A673 (cell line): ENCODE measurements at regions not wholly inside any gene's neighbourhood (a gene's known extent, or its start where the extent isn't known, plus 50 kb on each side); places are given as distances from the start of the nearest gene placed in this dataset.

Experiments
- BruUV-seq: library from RNA; stranded (reverse); fragments of 400-500 nt; replicated peaks from 2 replicates; lab custom pipeline; 2021; lab: Mats Ljungman, UMichigan
- CTCF ChIA-PET: fragments of 300-600 bp; sonication (Branson Sonifier 250); formaldehyde crosslinking; loops from one replicate; lab custom pipeline; 2022; ENCODE audit warnings: antibody characterized with exemption; lab: Charles Lee
- POLR2A ChIA-PET: fragments of 300-600 bp; sonication (Branson Sonifier 250); formaldehyde crosslinking; loops from one replicate; lab custom pipeline; 2022; ENCODE audit warnings: antibody characterized with exemption; ENCODE audit not compliant: low non-redundant PET; lab: Charles Lee
- DNase-seq: peaks from one replicate; pipeline ENCODE4 v3.0.0-alpha.2; 2015; ENCODE audit warnings: low spot score
- H3K27ac ChIP-seq: fragments of 200-600 bp; sonication (generic); 2 replicates; pipeline ENCODE4 v1.5.1; 2016; ENCODE audit warnings: mixed run types, low read depth, mild to moderate bottlenecking, mixed read lengths, antibody characterized with exemption, low read length; ENCODE audit not compliant: poor library complexity, severe bottlenecking
- H3K27me3 ChIP-seq: fragments of 200-600 bp; sonication (generic); replicated peaks from 2 replicates; pipeline ENCODE4 v1.6.1; 2017; ENCODE audit warnings: mixed run types, low read depth, mild to moderate bottlenecking, mixed read lengths, antibody characterized with exemption, low read length; ENCODE audit not compliant: insufficient read depth, poor library complexity
- H3K36me3 ChIP-seq: fragments of 200-600 bp; sonication (generic); 2 replicates; pipeline ENCODE4 v1.6.1; 2016; ENCODE audit warnings: mixed run types, mild to moderate bottlenecking, mixed read lengths, antibody characterized with exemption, low read length; ENCODE audit not compliant: insufficient read depth, poor library complexity, severe bottlenecking
- H3K4me1 ChIP-seq: fragments of 200-600 bp; sonication (generic); 2 replicates; pipeline ENCODE4 v1.6.1; 2017; ENCODE audit warnings: mixed run types, mild to moderate bottlenecking, mixed read lengths, antibody characterized with exemption, low read length; ENCODE audit not compliant: insufficient read depth, poor library complexity, severe bottlenecking
- H3K4me3 ChIP-seq: fragments of 200-600 bp; sonication (generic); 2 replicates; pipeline ENCODE4 v1.5.1; 2016; ENCODE audit warnings: low read depth, mixed run types, mild to moderate bottlenecking, mixed read lengths, low read length; ENCODE audit not compliant: poor library complexity, severe bottlenecking
- H3K9me3 ChIP-seq: fragments of 200-600 bp; sonication (generic); 2 replicates; pipeline ENCODE4 v1.6.1; 2016; ENCODE audit warnings: mixed run types, low read depth, mild to moderate bottlenecking, mixed read lengths, antibody characterized with exemption, low read length; ENCODE audit not compliant: poor library complexity, severe bottlenecking
- EZH2 ChIP-seq: fragments of 200-600 bp; sonication (generic); IDR thresholded peaks from 2 replicates; pipeline ENCODE4 v1.6.1; 2017; ENCODE audit warnings: borderline replicate concordance, low read depth, mild to moderate bottlenecking, mixed read lengths, antibody characterized with exemption, low read length; ENCODE audit not compliant: poor library complexity, severe bottlenecking
- intact Hi-C: fragments of 100-400 bp; cut with micrococcal nuclease; formaldehyde crosslinking; loops from one replicate; pipeline ENCODE4 v1.10.0; 2022; ENCODE audit not compliant: unreplicated experiment
- TF ChIP-seq, protein P1 (sequence below): fragments of 300-800, 200-600 bp; sonication (generic); conservative IDR thresholded peaks from 2 replicates; pipeline ENCODE4 v1.5.1; 2017; ENCODE audit warnings: low read depth, mild to moderate bottlenecking, antibody characterized with exemption, low read length, moderate library complexity, mixed read lengths

GRCh38 chr10:106111246-106111645, 1053.3 kb downstream of the SORCS1 start:
- POLR2A ChIA-PET: no interaction called here
- peaks cover 8% of the 10 kb centered on the region for H3K4me1 ChIP-seq
- no peaks in the 10 kb centered on the region for H3K9me3 ChIP-seq
- H3K36me3 ChIP-seq: no peaks in the 10 kb centered on the region
- H3K27me3 ChIP-seq: no peaks in the 10 kb centered on the region
- intact Hi-C loops: no loop called here
- no peak for DNase-seq
- TF ChIP-seq, protein P1, sequence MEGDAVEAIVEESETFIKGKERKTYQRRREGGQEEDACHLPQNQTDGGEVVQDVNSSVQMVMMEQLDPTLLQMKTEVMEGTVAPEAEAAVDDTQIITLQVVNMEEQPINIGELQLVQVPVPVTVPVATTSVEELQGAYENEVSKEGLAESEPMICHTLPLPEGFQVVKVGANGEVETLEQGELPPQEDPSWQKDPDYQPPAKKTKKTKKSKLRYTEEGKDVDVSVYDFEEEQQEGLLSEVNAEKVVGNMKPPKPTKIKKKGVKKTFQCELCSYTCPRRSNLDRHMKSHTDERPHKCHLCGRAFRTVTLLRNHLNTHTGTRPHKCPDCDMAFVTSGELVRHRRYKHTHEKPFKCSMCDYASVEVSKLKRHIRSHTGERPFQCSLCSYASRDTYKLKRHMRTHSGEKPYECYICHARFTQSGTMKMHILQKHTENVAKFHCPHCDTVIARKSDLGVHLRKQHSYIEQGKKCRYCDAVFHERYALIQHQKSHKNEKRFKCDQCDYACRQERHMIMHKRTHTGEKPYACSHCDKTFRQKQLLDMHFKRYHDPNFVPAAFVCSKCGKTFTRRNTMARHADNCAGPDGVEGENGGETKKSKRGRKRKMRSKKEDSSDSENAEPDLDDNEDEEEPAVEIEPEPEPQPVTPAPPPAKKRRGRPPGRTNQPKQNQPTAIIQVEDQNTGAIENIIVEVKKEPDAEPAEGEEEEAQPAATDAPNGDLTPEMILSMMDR: no peak
- TF ChIP-seq EZH2: no peak
- CTCF ChIA-PET: no interaction called here
- no peak overlapping the region for H3K27ac ChIP-seq
- BruUV-seq: no TSS peak
- H3K4me3 ChIP-seq: no peak overlapping the region

- H3K36me3 ChIP-seq: no peaks in the 10 kb centered on the region
- no peaks in the 10 kb centered on the region for H3K9me3 ChIP-seq
- H3K4me1 ChIP-seq: peaks cover 8% of the 10 kb centered on the region
- ChIA-PET POLR2A (no interaction called here), CTCF (no interaction called here)
- TF ChIP-seq EZH2: no peak
- TF ChIP-seq, protein P1: no peak
- peak; percentile 42 for DNase-seq
- no peak overlapping the region for H3K4me3 ChIP-seq
- no peaks in the 10 kb centered on the region for H3K27me3 ChIP-seq
- BruUV-seq: no TSS peak
- H3K27ac ChIP-seq: no peak overlapping the region
- intact Hi-C loops: no loop called here
Observed at GRCh38 chr10:106107706-106108105, 1056.8 kb downstream of the SORCS1 start.

DNA sequence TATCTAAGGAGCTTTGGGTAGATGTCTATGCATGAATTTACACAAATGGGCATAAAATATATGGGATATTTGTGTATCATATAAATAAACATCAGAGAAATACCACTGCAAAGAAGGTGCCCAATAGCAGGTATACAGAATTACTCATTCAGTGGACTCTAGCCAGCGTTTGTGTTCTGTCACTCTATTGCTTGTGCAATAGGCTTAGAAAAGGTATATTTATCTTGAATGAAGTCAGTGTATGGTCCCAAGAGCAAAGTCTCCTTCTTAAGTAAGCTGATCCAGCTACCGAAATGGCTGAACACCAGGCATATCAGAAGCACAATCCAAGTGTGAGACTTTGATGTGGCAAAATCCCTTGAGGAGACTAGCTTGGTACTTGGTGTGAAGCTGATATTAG, 1058.4 kb downstream of the SORCS1 start:
- Histone ChIP-seq H3K4me3 (no peak overlapping the region), H3K27me3 (no peaks in the 10 kb centered on the region), H3K4me1 (peaks cover 8% of the 10 kb centered on the region), H3K36me3 (no peaks in the 10 kb centered on the region), H3K27ac (no peak overlapping the region), H3K9me3 (no peaks in the 10 kb centered on the region)
- DNase-seq: no peak
- TF ChIP-seq, protein P1: no peak
- TF ChIP-seq EZH2: no peak
- CTCF ChIA-PET: no interaction called here
- intact Hi-C loops: no loop called here
- POLR2A ChIA-PET: no interaction called here
- no TSS peak for BruUV-seq
